ENCODE measurements at regions not wholly inside any gene's neighbourhood (a gene's known extent, or its start where the extent isn't known, plus 50 kb on each side); places are given as distances from the start of the nearest gene placed in this dataset.

DNA sequence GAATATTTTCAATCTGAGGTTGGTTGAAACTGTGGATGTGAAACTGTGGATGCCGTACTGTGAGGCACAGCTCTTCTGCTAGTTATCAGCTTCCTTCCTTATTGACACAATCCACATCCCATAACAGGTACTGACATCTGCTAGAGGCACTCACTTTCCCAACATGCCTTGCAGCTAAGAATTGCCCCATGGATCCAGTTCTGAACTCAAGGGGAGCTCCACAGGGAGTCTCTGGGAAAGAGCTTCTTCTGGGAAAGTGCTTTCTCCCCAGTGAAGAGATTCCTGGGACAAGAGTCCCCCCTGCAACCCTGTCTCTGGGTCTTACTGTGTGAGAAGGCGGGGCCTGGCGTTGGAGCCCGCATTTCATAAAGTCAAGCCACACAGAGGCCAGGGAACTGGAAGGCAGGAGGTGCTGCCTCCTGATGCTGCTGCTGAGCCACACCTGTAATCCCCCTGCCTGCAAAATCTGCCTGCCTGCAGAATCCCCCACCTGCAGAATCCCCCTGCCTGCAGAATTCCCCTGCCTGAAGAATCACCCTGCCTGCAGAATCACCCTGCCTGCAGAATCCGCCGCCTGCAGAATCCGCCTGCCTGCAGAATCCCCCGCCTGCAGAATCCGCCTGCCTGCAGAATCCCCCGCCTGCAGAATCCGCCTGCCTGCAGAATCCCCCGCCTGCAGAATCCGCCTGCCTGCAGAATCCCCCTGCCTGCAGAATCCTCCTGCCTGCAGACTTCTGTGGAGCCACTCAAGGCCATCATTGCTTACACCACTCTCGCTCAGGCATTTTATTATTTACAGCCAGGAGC lies 305.4 kb downstream of the FOXL1 start:
- no peak for TF ChIP-seq POLR2A (IDR thresholded peaks at IDR 0.05; ENCODE audit: low read depth, low read length)
- no peak for TF ChIP-seq POLR2AphosphoS5 (IDR thresholded peaks at IDR 0.05; ENCODE audit: low read depth, low read length)
- no peak for TF ChIP-seq TAF1 (IDR thresholded peaks at IDR 0.05; ENCODE audit: borderline replicate concordance, low read depth, low read length)

All from GM12892 (cell line).